ENCODE measurements at regions not wholly inside any gene's neighbourhood (a gene's known extent, or its start where the extent isn't known, plus 50 kb on each side); places are given as distances from the start of the nearest gene placed in this dataset.
A peak's percentile ranks its signal among the peaks of the same experiment; 100 is the strongest.

DNA sequence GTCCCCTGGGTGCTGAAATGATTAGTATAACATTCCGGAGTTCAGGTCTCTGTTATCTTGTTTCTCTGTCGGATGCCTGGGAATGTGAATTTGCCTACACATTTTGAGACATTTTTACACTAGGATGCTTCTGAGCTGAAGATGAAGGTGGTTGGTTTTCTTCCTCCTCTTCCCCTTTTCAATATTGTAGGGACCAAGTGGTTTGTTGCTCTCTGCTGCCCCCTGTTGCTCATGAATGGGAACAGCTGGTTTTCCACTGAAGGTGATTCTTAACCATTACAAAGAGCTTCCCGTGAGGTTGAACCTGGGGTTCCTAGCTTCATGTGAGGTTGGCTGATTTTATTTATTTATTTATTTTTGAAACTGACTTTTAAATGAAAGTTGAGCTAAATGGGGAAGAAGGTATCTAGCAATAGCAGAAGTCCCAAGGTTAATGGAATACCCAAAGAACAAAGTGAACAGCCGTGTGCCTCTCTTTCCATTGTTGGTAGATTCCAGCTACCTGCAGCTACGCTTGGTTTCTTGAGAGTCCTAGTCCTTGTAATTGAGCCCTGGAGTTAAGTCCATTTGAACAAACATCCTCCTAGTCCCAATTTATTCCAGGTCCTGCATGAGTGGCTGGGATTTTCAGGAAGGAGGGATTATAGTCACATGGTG is 983.9 kb upstream of the EEF2KMT start:
- intact Hi-C loops (cut with DNase I) = no loop called here
- no peaks in the 10 kb centered on the region for H3K27me3 ChIP-seq (replicated peaks; ENCODE audit: insufficient read depth)
- H3K4me3 ChIP-seq = no peak overlapping the region
- DNase-seq (ENCODE audit: low spot score) = no peak
- H3K27ac ChIP-seq = no peak overlapping the region
- H3K36me3 ChIP-seq = no peaks in the 10 kb centered on the region
- WGBS = 39% methylated on average over 5 of the region's 5 CpGs
- no peaks in the 10 kb centered on the region for H3K4me1 ChIP-seq (replicated peaks)
- H3K9me3 ChIP-seq = no peaks in the 10 kb centered on the region
- TF ChIP-seq, protein P1, sequence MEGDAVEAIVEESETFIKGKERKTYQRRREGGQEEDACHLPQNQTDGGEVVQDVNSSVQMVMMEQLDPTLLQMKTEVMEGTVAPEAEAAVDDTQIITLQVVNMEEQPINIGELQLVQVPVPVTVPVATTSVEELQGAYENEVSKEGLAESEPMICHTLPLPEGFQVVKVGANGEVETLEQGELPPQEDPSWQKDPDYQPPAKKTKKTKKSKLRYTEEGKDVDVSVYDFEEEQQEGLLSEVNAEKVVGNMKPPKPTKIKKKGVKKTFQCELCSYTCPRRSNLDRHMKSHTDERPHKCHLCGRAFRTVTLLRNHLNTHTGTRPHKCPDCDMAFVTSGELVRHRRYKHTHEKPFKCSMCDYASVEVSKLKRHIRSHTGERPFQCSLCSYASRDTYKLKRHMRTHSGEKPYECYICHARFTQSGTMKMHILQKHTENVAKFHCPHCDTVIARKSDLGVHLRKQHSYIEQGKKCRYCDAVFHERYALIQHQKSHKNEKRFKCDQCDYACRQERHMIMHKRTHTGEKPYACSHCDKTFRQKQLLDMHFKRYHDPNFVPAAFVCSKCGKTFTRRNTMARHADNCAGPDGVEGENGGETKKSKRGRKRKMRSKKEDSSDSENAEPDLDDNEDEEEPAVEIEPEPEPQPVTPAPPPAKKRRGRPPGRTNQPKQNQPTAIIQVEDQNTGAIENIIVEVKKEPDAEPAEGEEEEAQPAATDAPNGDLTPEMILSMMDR (IDR thresholded peaks at IDR 0.05) = peak in 1 of 4 experiments; percentile 57
- TF ChIP-seq POLR2AphosphoS5 (IDR thresholded peaks at IDR 0.05) = no peak

DNA sequence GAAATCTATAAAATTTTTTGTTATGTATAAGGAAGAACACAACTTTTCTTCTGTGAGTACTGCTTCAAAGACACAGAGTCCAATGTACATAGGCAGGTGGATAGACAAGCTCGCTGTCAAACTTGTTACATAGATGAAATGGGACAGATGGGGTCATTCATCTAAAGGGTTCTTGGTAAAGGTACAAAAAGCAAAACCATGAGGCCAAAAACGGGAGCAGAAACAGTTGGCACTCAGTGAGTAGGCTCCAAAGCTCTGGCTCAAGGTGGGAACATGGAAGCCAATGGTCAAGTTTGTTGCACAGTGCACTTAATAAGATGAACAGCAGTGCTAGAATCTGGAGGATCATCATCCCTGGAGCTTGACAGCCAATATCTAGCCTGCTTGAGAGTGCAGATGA is 979.0 kb upstream of the EEF2KMT start:
- TF ChIP-seq POLR2A (IDR thresholded peaks at IDR 0.05) (no peak), POLR2AphosphoS5 (IDR thresholded peaks at IDR 0.05) (no peak)
- TF ChIP-seq, protein P1 (IDR thresholded peaks at IDR 0.05) = no peak
- WGBS = 83% methylated on average over 2 of the region's 2 CpGs
- H3K27ac ChIP-seq = no peak overlapping the region
- intact Hi-C loops (cut with DNase I) = no loop called here
- H3K36me3 ChIP-seq = no peaks in the 10 kb centered on the region
- no peaks in the 10 kb centered on the region for H3K27me3 ChIP-seq (replicated peaks; ENCODE audit: insufficient read depth)
- DNase-seq (ENCODE audit: low spot score) = no peak
- no peaks in the 10 kb centered on the region for H3K4me1 ChIP-seq (replicated peaks)
- no peaks in the 10 kb centered on the region for H3K9me3 ChIP-seq
- no peak overlapping the region for H3K4me3 ChIP-seq

DNA sequence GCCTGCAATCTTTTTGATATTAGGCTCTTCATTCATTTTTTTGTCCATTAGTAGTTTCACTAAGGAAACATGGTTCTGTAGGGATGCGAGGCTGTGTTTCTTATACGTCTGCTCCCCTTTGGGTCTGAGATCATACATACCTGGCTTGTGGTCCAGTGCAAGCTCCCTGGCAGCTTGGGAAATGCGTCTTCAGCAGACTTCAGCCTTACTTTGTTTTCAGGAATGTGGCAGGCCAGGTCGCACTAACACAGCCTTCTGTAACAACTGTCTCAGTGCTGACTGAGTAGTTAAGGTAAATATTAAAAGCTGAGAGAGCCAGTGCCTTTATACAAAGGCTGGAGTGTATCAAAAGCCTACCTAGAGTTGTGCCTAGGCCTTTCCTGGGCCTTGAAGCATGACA is 970.5 kb upstream of the EEF2KMT start:
- Histone ChIP-seq H3K27me3 (replicated peaks; ENCODE audit: insufficient read depth) (no peaks in the 10 kb centered on the region), H3K27ac (no peak overlapping the region), H3K9me3 (no peaks in the 10 kb centered on the region), H3K4me1 (replicated peaks) (no peaks in the 10 kb centered on the region), H3K4me3 (no peak overlapping the region), H3K36me3 (no peaks in the 10 kb centered on the region)
- 50% methylated on average over 4 of the region's 4 CpGs for WGBS
- TF ChIP-seq, protein P1 (IDR thresholded peaks at IDR 0.05) = no peak
- no peak for TF ChIP-seq POLR2A (IDR thresholded peaks at IDR 0.05)
- no peak for TF ChIP-seq POLR2AphosphoS5 (IDR thresholded peaks at IDR 0.05)
- intact Hi-C loops (cut with DNase I) = no loop called here
- DNase-seq (ENCODE audit: low spot score) = no peak

DNA sequence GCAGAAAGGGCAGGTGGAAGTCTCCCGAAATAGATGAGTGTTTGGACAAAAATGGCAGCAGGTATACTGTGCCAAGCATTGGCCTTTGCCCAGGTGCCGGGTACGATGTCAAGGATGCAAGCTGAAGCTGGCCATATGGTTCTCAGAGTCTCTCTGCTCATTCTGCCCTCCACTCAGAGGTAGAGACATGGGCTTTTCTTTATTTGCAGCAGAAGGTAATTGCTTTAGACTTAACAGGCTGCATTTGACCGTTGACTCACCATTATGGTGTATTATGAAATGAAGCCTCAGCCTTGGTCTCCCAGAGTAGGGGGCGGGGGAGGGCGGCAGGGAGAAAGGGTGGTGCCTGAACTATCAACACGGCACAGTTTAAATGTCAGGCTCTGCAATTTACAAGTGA is 969.1 kb upstream of the EEF2KMT start:
- Histone ChIP-seq H3K36me3 (no peaks in the 10 kb centered on the region), H3K9me3 (no peaks in the 10 kb centered on the region), H3K4me1 (replicated peaks) (no peaks in the 10 kb centered on the region), H3K4me3 (no peak overlapping the region), H3K27me3 (replicated peaks; ENCODE audit: insufficient read depth) (no peaks in the 10 kb centered on the region), H3K27ac (no peak overlapping the region)
- WGBS = 57% methylated on average over 7 of the region's 7 CpGs
- TF ChIP-seq, protein P1 (IDR thresholded peaks at IDR 0.05) = no peak
- TF ChIP-seq POLR2AphosphoS5 (IDR thresholded peaks at IDR 0.05) (no peak), POLR2A (IDR thresholded peaks at IDR 0.05) (no peak)
- intact Hi-C loops (cut with DNase I) = no loop called here
- no peak for DNase-seq (ENCODE audit: low spot score)

DNA sequence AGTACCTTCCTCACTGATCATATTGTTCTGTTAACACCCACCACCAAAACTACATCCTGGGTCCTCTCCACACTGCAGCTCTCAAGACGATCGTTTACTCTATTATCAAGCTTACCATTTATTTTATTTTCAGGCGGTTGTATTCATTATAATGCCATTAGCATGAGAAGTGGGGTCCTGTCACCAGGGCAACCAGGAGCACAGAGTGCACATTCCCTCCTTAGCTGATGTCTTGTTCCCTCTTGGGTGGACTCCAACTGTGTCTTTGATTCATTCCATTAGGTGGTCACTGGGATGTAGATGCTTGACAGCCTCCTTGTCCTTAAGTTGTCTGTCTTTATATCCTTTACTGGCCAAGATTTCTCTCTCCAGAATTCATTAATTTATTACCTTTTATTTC is 965.9 kb upstream of the EEF2KMT start:
- Histone ChIP-seq H3K27ac (no peak overlapping the region), H3K4me3 (no peak overlapping the region), H3K36me3 (no peaks in the 10 kb centered on the region), H3K27me3 (replicated peaks; ENCODE audit: insufficient read depth) (no peaks in the 10 kb centered on the region), H3K4me1 (replicated peaks) (no peaks in the 10 kb centered on the region), H3K9me3 (no peaks in the 10 kb centered on the region)
- TF ChIP-seq POLR2A (IDR thresholded peaks at IDR 0.05) (no peak), POLR2AphosphoS5 (IDR thresholded peaks at IDR 0.05) (no peak)
- TF ChIP-seq, protein P1 (IDR thresholded peaks at IDR 0.05) = no peak
- 69% methylated on average over 3 of the region's 3 CpGs for WGBS
- intact Hi-C loops (cut with DNase I) = no loop called here
- no peak for DNase-seq (ENCODE audit: low spot score)
